ENCODE measurements at regions not wholly inside any gene's neighbourhood (a gene's known extent, or its start where the extent isn't known, plus 50 kb on each side); places are given as distances from the start of the nearest gene placed in this dataset.

DNA sequence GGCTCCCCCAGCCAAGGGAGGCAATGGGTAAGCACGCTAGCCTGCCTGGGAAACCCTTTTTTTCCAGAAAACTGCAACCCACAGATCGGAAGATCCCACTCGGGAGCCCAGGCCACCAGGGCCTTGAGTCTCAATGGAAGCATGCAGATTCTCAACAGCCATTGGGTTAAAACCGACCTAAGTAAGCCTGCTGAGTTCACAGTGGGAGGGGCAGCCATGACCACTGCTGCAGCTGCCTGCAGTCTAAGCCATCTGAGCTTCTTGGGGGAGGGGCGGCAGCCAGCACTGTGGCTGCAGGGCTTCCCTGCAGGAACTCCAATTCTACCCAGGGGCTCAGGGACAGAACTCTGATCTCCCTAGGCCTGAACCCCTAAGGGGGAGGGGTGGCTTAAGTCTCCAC is 82.0 kb downstream of the DPPA2 start:
- H3K27ac ChIP-seq: no peak overlapping the region
- no peak for TF ChIP-seq ZFX (IDR thresholded peaks at IDR 0.05)
- TF ChIP-seq, protein P1, sequence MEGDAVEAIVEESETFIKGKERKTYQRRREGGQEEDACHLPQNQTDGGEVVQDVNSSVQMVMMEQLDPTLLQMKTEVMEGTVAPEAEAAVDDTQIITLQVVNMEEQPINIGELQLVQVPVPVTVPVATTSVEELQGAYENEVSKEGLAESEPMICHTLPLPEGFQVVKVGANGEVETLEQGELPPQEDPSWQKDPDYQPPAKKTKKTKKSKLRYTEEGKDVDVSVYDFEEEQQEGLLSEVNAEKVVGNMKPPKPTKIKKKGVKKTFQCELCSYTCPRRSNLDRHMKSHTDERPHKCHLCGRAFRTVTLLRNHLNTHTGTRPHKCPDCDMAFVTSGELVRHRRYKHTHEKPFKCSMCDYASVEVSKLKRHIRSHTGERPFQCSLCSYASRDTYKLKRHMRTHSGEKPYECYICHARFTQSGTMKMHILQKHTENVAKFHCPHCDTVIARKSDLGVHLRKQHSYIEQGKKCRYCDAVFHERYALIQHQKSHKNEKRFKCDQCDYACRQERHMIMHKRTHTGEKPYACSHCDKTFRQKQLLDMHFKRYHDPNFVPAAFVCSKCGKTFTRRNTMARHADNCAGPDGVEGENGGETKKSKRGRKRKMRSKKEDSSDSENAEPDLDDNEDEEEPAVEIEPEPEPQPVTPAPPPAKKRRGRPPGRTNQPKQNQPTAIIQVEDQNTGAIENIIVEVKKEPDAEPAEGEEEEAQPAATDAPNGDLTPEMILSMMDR (conservative IDR thresholded peaks at IDR 0.05): no peak

GRCh38 chr3:109241459-109242186 is 74.7 kb downstream of the DPPA2 start:
- TF ChIP-seq, protein P1 (conservative IDR thresholded peaks at IDR 0.05): no peak
- TF ChIP-seq ZFX (IDR thresholded peaks at IDR 0.05): no peak

DNA sequence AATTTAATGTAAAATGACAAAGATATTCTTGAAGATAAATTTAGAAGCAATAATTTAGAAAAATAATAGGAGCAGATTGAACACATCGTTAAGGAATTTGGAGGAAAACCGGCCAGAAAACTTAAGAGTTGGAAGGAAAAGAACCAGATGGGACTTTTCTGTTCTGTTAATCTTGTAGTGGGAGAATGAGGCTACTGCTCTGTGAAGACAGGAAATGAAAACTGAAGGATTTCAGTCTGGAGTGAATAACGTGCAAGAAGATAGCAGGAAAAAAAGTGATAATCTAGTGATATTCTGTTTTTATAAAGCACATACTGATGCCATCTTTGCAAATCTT is 74.2 kb downstream of the DPPA2 start:
- TF ChIP-seq, protein P1 (conservative IDR thresholded peaks at IDR 0.05): no peak
- no peak for TF ChIP-seq ZFX (IDR thresholded peaks at IDR 0.05)
- H3K27ac ChIP-seq: no peak overlapping the region

More at GRCh38 chr3:109241459-109242186, 74.7 kb downstream of the DPPA2 start:
- no peak overlapping the region for H3K27ac ChIP-seq
